Mucosa of rectum (tissue), 2 donors: ENCODE measurements at regions not wholly inside any gene's neighbourhood (a gene's known extent, or its start where the extent isn't known, plus 50 kb on each side); places are given as distances from the start of the nearest gene placed in this dataset.

Experiments used
- H3K27ac ChIP-seq, 2 donors: one replicate each; pipeline ENCODE4 v1.7.0; 2013; ENCODE audit warnings: inconsistent platforms in 2 of 2, low read depth in 2 of 2, low read length in 2 of 2
- H3K27me3 ChIP-seq, 2 donors: one replicate each; pipeline ENCODE4 v1.7.0; 2013; ENCODE audit warnings: low read length in 2 of 2; ENCODE audit not compliant: control insufficient read depth in 2 of 2, insufficient read depth in 2 of 2
- H3K36me3 ChIP-seq, 2 donors: one replicate each; pipeline ENCODE4 v1.7.0; 2013; ENCODE audit warnings: low read length in 2 of 2; ENCODE audit not compliant: control insufficient read depth in 2 of 2, insufficient read depth in 2 of 2
- H3K4me1 ChIP-seq, 2 donors: one replicate each; pipeline ENCODE4 v1.7.0; 2013; ENCODE audit warnings: low read length in 2 of 2, mild to moderate bottlenecking in 1 of 2; ENCODE audit not compliant: control insufficient read depth in 2 of 2, insufficient read depth in 2 of 2
- H3K4me3 ChIP-seq, 2 donors: one replicate each; pipeline ENCODE4 v1.7.0; 2013; ENCODE audit warnings: low read length in 2 of 2
- H3K9ac ChIP-seq, 2 donors: one replicate each; pipeline ENCODE4 v1.7.0; 2013; ENCODE audit warnings: low read length in 2 of 2, low read depth in 1 of 2, mild to moderate bottlenecking in 1 of 2
- H3K9me3 ChIP-seq, 2 donors: one replicate each; pipeline ENCODE4 v1.7.0; 2013; ENCODE audit warnings: low read length in 2 of 2; ENCODE audit not compliant: control insufficient read depth in 2 of 2
- donor health status: healthy.
- donor health status: Normal muscosa, but diverticular disease.

DNA sequence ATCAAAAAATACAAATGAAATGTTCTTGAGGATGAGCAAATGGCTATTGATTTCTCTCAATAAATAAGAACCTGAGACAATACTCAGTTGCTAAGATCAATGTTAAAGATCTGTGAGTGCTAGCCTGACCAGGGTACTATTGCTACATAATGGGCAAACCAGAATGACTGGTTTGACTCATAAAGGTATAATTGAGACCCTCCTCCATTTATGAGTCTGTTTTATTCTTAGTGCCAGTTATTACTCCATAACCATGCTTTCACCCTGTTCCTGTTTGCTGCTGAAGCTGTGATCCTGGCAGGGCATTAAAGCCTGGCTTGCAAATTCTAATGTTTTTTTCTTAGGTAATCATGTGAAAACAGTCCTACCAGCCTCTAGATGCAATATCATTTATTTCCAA lies 56.6 kb upstream of the PPM1B start:
- Histone ChIP-seq H3K9me3 (no peaks in the 10 kb centered on the region), H3K4me1 (peaks cover 0 to 3% of the 10 kb centered on the region in 2 donors), H3K36me3 (no peaks in the 10 kb centered on the region), H3K9ac (no peak overlapping the region), H3K27ac (no peak overlapping the region), H3K4me3 (no peak overlapping the region), H3K27me3 (no peaks in the 10 kb centered on the region)

DNA sequence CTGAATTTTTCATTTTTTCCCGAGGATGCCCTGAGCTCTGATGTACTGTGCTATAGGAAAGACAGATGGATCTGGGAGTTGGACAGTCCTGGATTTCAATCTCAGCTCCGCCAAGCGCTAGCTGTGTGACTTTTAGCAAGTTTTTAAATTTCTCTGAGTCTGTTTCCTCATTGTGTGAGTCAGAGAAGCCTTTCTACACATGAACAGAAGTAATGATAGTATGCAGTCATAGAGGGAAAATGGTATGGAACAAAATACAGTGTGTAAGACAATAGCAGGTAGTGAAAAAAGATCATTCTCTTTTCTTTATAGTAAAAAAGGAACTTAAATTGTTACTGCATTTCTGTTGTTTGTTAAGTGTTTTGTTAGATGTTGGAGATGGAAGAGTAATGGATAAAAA lies 52.4 kb upstream of the PPM1B start:
- Histone ChIP-seq H3K4me3 (no peak overlapping the region), H3K4me1 (peaks cover 0 to 3% of the 10 kb centered on the region in 2 donors), H3K9ac (no peak overlapping the region), H3K9me3 (no peaks in the 10 kb centered on the region), H3K27ac (no peak overlapping the region), H3K27me3 (no peaks in the 10 kb centered on the region), H3K36me3 (no peaks in the 10 kb centered on the region)

DNA sequence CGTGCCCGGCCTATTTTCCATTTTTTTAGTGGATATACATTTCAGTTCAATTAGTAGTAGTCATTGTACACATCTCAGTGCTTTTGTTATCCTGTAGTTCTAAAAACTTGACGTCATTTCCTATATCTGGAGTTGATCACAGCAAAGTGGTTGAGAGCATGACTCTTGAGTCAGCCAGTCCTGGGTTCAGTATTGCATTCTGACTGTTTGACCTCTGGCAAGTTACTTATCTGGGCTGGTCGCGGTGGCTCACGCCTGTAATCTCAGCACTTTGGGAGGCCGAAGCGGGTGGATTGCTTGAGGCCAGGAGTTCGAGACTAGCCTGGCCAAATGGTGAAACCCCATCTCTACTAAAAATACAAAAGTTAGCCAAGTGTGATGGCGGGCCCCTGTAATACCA lies 50.4 kb upstream of the PPM1B start:
- Histone ChIP-seq H3K27me3 (no peaks in the 10 kb centered on the region), H3K9me3 (no peaks in the 10 kb centered on the region), H3K4me1 (no peaks in the 10 kb centered on the region), H3K27ac (no peak overlapping the region), H3K4me3 (no peak overlapping the region), H3K9ac (no peak overlapping the region), H3K36me3 (no peaks in the 10 kb centered on the region)
